ENCODE measurements at regions not wholly inside any gene's neighbourhood (a gene's known extent, or its start where the extent isn't known, plus 50 kb on each side); places are given as distances from the start of the nearest gene placed in this dataset.
A peak's percentile ranks its signal among the peaks of the same experiment; 100 is the strongest.

GRCh38 chr1:218666263-218666662 is 321.1 kb downstream of the TGFB2 start:
- no peak for TF ChIP-seq CTCF (IDR thresholded peaks at IDR 0.05; ENCODE audit: low read depth, low read length)
- H3K4me3 ChIP-seq (replicated peaks in 1 of 2; ENCODE audit: low read depth in 2 of 2, low read length in 2 of 2), result no peak overlapping the region
- peak in 1 of 2 donors; percentile 57 for DNase-seq (ENCODE audit: low read depth in 2 of 2)

- DNase-seq (ENCODE audit: low read depth in 2 of 2), result peak in 1 of 2 donors; percentile 33
- no peak for TF ChIP-seq CTCF (IDR thresholded peaks at IDR 0.05; ENCODE audit: low read depth, low read length)
- H3K4me3 ChIP-seq (replicated peaks in 1 of 2; ENCODE audit: low read depth in 2 of 2, low read length in 2 of 2), result no peak overlapping the region
Observed at GRCh38 chr1:218667781-218668516, 322.8 kb downstream of the TGFB2 start.

GRCh38 chr1:218669431-218669830 is 324.3 kb downstream of the TGFB2 start:
- DNase-seq (ENCODE audit: low read depth in 2 of 2), result peak in 1 of 2 donors; percentile 79
- TF ChIP-seq CTCF (IDR thresholded peaks at IDR 0.05; ENCODE audit: low read depth, low read length), result no peak
- no peak overlapping the region for H3K4me3 ChIP-seq (replicated peaks in 1 of 2; ENCODE audit: low read depth in 2 of 2, low read length in 2 of 2)

- no peak for TF ChIP-seq CTCF (IDR thresholded peaks at IDR 0.05; ENCODE audit: low read depth, low read length)
- H3K4me3 ChIP-seq (replicated peaks in 1 of 2; ENCODE audit: low read depth in 2 of 2, low read length in 2 of 2), result no peak overlapping the region
- DNase-seq (ENCODE audit: low read depth in 2 of 2), result no peak
Observed at GRCh38 chr1:218670875-218671274, 325.7 kb downstream of the TGFB2 start.

- DNase-seq (ENCODE audit: low read depth in 2 of 2), result peak in 1 of 2 donors; percentile 26
- TF ChIP-seq CTCF (IDR thresholded peaks at IDR 0.05; ENCODE audit: low read depth, low read length), result no peak
- H3K4me3 ChIP-seq (replicated peaks in 1 of 2; ENCODE audit: low read depth in 2 of 2, low read length in 2 of 2), result no peak overlapping the region
Observed at GRCh38 chr1:218671573-218671972, 326.4 kb downstream of the TGFB2 start.

- TF ChIP-seq CTCF (IDR thresholded peaks at IDR 0.05; ENCODE audit: low read depth, low read length), result no peak
- H3K4me3 ChIP-seq (replicated peaks in 1 of 2; ENCODE audit: low read depth in 2 of 2, low read length in 2 of 2), result no peak overlapping the region
- DNase-seq (ENCODE audit: low read depth in 2 of 2), result no peak
Observed at GRCh38 chr1:218673170-218673569, 328.0 kb downstream of the TGFB2 start.
